ENCODE measurements at regions not wholly inside any gene's neighbourhood (a gene's known extent, or its start where the extent isn't known, plus 50 kb on each side); places are given as distances from the start of the nearest gene placed in this dataset.
"Not testable (repeated sequence)": the region's sequence is repeated elsewhere in the genome, so short reads cannot be mapped to it uniquely, and the experiment has no call there.

- DNase-seq (ENCODE audit: low spot score) = no peak
These were observed 128.0 kb upstream of the SLC4A4 start for GRCh38 chr4:71210823-71211222.

DNA sequence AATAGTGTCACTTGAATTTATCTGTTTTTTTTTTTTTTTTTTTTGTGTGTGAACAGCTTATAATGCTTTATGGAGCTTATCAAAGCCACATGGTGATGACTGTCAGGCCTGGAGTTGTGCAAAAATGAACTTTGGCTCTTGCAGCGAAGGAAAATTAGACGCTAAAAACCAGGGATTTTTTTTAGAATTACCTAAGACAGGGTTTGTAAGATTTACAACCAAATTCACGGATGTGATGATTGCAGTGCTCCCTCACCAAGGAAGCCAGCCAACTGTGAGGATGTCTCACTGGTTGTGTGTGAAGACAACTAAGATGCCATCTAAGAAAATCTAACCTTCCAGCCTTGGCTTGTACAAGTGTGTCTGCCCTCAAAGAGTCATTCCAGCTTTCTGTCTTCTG lies 127.1 kb upstream of the SLC4A4 start:
- no peak for DNase-seq (ENCODE audit: low spot score)

GRCh38 chr4:71212216-71212615 lies 126.6 kb upstream of the SLC4A4 start:
- no peak for DNase-seq (ENCODE audit: low spot score)

DNA sequence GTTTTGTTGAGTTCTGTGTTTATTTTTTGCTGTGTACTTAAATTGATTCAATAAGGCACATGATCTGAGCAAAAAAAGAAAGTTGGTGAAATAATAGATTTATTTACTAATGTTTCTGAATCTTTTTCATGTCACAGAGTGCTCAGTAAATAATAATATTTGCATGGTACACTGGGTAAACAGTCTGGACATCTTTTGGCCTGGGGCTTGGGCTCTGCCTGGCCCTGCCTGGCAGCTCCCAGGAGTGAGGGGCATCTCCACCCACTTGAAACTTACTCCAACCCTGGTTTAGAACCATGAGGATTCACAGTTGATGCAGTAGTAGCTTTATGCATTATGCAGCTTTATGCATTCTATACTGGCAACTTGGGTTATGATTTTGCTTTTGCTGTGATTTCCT lies 124.2 kb upstream of the SLC4A4 start:
- DNase-seq (ENCODE audit: low spot score) = no peak

GRCh38 chr4:71216316-71216959 lies 122.4 kb upstream of the SLC4A4 start:
- DNase-seq (ENCODE audit: low spot score) = no peak

- no peak for DNase-seq (ENCODE audit: low spot score)
These were observed 121.1 kb upstream of the SLC4A4 start for GRCh38 chr4:71217688-71218087.

GRCh38 chr4:71220848-71221247 lies 118.0 kb upstream of the SLC4A4 start:
- not testable (repeated sequence) for DNase-seq (ENCODE audit: low spot score)

GRCh38 chr4:71221510-71222466 lies 117.0 kb upstream of the SLC4A4 start:
- DNase-seq (ENCODE audit: low spot score) = no peak

GRCh38 chr4:71222661-71223060 lies 116.2 kb upstream of the SLC4A4 start:
- no peak for DNase-seq (ENCODE audit: low spot score)

DNA sequence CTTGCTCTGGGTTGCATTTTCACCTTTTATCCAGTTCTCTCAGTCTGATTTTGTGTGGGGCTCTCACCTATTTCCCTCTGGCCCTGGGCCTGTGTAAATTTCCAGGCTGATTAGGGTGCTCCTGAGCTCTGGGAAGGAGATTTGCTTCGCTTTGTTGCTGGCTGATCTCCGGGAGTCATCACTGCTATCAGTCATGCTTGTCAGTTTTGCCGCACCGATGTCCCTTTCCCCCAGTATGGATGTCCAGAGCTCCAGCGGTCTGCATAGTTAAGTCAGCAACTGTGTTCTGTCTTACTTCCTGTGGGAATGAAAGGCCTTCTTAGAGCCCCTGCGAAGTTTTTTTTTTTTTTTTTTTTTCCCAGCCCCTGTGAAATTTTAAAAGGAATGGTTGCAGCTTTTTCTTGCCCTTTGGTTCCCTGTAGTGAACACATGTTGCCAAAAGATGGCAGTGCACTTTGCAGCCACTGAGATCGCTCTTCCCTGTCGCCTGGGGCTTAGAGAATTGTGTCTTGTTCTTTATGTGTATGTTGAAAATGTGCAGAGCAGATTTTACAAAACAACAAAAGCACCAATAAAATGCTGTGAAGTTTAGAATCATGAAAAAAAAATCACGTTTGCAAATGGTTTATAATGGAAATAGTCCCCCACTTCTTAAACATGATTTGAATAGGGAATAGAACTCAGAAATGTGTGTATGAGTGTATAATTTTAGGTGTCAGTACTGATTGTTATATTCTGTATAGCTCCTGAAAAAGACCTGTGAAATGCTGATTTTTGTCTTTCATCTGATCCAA lies 109.1 kb upstream of the SLC4A4 start:
- DNase-seq (ENCODE audit: low spot score) = peak; percentile 81

DNA sequence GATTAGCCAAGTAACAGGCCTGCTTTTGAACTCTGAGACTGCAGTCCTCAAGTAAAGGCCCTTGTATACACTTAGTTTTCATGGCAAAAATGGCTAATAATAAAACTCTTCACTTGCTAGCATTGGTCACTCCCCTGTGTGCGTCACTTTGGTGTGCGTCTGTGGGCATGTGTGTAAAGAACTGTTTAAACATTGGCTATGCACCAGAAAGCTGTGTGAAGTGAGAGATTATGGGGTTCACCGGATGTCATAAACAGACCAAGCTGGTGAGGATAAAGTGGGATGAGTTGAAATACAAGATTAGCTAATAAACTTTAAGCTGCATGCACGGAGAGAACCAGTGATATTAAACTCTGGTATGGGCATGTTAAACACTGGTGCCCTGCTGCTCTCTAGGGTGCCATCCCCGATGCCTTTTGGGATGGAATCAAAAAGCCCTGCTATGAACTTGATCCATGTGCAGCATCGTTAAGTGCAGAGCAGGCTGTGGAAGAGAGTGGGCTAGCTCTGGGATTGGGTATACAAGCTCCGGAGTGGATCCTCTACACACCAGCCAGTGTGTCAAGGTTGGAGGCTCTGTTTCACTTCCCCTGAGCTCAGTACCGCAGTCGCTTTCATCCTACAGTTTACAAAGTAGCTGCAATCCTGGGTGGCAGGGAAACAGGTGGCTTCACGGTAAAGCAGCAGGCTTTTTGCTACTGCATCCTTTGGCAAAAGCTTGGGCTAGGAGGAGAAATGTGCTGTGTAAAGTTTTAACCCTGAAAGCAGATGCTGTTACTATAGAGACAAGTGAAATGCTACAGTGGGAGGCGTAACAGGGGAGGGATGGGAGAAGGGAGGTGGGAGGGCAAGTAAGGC lies 108.3 kb upstream of the SLC4A4 start:
- no peak for DNase-seq (ENCODE audit: low spot score)

DNA sequence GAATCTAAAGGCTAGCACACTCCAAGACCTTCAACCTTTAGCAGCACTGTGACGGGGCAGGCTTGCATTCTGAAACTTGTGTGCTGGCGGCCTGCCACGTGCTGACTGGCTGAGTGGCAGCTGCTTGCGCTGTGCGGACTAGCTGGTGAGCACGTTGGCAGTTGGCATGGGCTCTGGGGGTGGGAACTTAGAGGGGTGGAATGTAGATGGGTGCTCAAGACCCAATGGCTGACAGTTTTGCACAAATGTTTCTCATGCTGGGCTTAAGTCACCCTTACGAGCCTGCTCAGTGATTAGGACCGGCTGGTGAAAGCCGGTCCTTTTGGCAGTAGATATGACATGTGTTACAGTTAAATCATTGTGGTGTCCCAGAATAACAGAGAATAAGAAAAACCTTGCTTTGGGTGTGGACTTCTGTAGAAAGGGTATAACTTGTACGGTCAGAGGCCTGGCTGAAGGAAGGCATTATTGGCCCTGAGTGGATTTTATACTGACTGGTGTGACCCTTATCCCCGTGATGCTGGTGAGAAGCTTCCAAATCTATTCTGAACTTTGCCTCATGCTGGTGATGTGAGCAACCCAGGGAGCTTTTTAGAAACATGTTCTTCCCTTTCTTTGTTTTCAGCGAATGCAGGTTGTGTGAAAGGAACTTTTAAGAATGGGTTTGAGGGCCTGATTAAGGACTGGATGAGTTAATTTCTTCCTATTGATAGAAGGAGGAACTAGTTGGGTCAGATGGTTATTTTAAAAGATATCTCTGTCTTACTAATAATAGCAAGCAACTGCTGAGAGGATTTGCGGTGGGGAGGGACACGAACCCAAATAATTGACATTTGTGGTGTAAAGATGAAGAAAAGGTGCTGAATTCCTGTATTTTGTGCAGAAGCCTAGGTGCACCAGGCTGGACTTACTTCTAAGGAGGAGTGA lies 107.4 kb upstream of the SLC4A4 start:
- peak; percentile 42 for DNase-seq (ENCODE audit: low spot score)

- no peak for DNase-seq (ENCODE audit: low spot score)
These were observed 106.8 kb upstream of the SLC4A4 start for GRCh38 chr4:71232056-71232430.

GRCh38 chr4:71232846-71233245 lies 106.0 kb upstream of the SLC4A4 start:
- DNase-seq (ENCODE audit: low spot score) = no peak

GRCh38 chr4:71235311-71236201 lies 103.3 kb upstream of the SLC4A4 start:
- peak; percentile 22 for DNase-seq (ENCODE audit: low spot score)

DNA sequence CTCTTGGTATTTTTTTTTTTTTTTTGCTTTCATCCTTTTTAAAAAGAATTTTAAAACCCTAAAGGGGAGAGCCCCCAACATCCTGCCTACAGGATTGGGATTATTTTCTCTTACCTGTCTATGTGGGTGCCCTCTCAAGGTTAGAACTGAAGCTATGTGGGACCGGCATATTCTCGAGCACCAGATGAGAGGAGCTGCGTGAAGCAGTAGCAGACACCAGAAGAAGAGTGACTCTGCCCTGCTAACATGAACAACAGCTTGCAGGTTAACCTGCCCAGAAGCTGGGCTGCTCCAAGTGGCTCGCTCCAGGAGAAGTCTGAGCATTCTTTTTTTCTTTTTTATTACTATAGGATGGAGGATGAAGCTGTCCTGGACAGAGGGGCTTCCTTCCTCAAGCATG lies 102.6 kb upstream of the SLC4A4 start:
- no peak for DNase-seq (ENCODE audit: low spot score)

- no peak for DNase-seq (ENCODE audit: low spot score)
These were observed 101.2 kb upstream of the SLC4A4 start for GRCh38 chr4:71237641-71238040.

- DNase-seq (ENCODE audit: low spot score) = no peak
These were observed 99.5 kb upstream of the SLC4A4 start for GRCh38 chr4:71239365-71239764.

- DNase-seq (ENCODE audit: low spot score) = no peak
These were observed 98.7 kb upstream of the SLC4A4 start for GRCh38 chr4:71240094-71240493.

Measured in pons (tissue), 1 donor.